Endothelial cell of umbilical vein (primary cell): ENCODE measurements at regions not wholly inside any gene's neighbourhood (a gene's known extent, or its start where the extent isn't known, plus 50 kb on each side); places are given as distances from the start of the nearest gene placed in this dataset.

Experiments
- BruUV-seq: library from RNA; stranded (reverse); fragments of 400-500 nt; replicated peaks from 2 replicates; lab custom pipeline; 2021; lab: Mats Ljungman, UMichigan
- CTCF ChIA-PET: fragments of 300-600, 350-600 bp; sonication (Branson Sonifier 250); formaldehyde crosslinking; loops from one replicate; lab custom pipeline; 2021; ENCODE audit warnings: antibody characterized with exemption, inconsistent platforms; lab: Charles Lee
- POLR2A ChIA-PET: fragments of 300-600, 350-600 bp; sonication (Branson Sonifier 250); formaldehyde crosslinking; loops from one replicate; lab custom pipeline; 2021; ENCODE audit warnings: antibody characterized with exemption, inconsistent platforms; lab: Charles Lee
- DNase-seq: peaks from one replicate; pipeline ENCODE4 v3.0.0-alpha.2; 2011; ENCODE audit warnings: low read depth, low spot score
- FAIRE-seq: peaks from 2 replicates; lab custom pipeline; 2011; peaks lifted over from hg19 to GRCh38; lab: Jason Lieb, UNC
- H2AFZ ChIP-seq: 2 replicates; pipeline ENCODE4 v1.6.0; 2012; ENCODE audit warnings: low read depth, low read length, control low read depth, inconsistent platforms
- H3K27ac ChIP-seq: 2 replicates; pipeline ENCODE4 v1.5.1; 2011; ENCODE audit warnings: low read depth, mild to moderate bottlenecking, control low read depth, low read length, moderate library complexity; ENCODE audit not compliant: insufficient read depth
- H3K27me3 ChIP-seq, 2 experiments: 2 replicates each; pipeline versions ENCODE4 v1.6.0 to v1.6.1; 2011; ENCODE audit warnings: low read length in 2 of 2, mixed read lengths in 1 of 2; ENCODE audit not compliant: control insufficient read depth in 2 of 2, insufficient read depth in 2 of 2
- H3K36me3 ChIP-seq, 2 experiments: 2 replicates in 1 of 2; 3 replicates in 1 of 2; pipeline ENCODE4 v1.5.1; 2011; ENCODE audit warnings: low read length in 2 of 2, mild to moderate bottlenecking in 1 of 2, moderate library complexity in 1 of 2; ENCODE audit not compliant: control insufficient read depth in 2 of 2, insufficient read depth in 2 of 2; ENCODE audit errors: extremely low read depth in 1 of 2
- H3K4me1 ChIP-seq: 3 replicates; pipeline ENCODE4 v1.5.1; 2011; ENCODE audit warnings: mild to moderate bottlenecking, low read length; ENCODE audit not compliant: control insufficient read depth, insufficient read depth; ENCODE audit errors: extremely low read depth
- H3K4me2 ChIP-seq: 2 replicates; pipeline ENCODE4 v1.6.1; 2011; ENCODE audit warnings: low read length, control low read depth, mixed read lengths; ENCODE audit not compliant: insufficient read depth
- H3K4me3 ChIP-seq, 3 experiments: fragments of 200-600 bp in 1 of 3; sonication (generic), shearing (Covaris generic) in 1 of 3; replicated peaks in 1 of 3; 2 replicates each; pipeline ENCODE4 v1.5.1; 2011 to 2016; ENCODE audit warnings: control low read depth in 3 of 3, low read length in 3 of 3, mild to moderate bottlenecking in 2 of 3, inconsistent platforms in 1 of 3, low read depth in 1 of 3, moderate library complexity in 1 of 3; ENCODE audit not compliant: insufficient read depth in 1 of 3
- H3K79me2 ChIP-seq: 2 replicates; pipeline ENCODE4 v1.6.0; 2012; ENCODE audit warnings: low read length, inconsistent platforms; ENCODE audit not compliant: control insufficient read depth, insufficient read depth
- H3K9ac ChIP-seq: replicated peaks from 2 replicates; pipeline ENCODE3; 2011; ENCODE audit warnings: low read length, control low read depth; ENCODE audit not compliant: insufficient read depth; ENCODE audit errors: extremely low read depth
- H3K9me1 ChIP-seq: replicated peaks from 3 replicates; pipeline ENCODE4 v1.6.0; 2011; ENCODE audit warnings: mild to moderate bottlenecking, low read length; ENCODE audit not compliant: control insufficient read depth, insufficient read depth; ENCODE audit errors: extremely low read depth
- H3K9me3 ChIP-seq: replicated peaks from 2 replicates; pipeline ENCODE4 v1.5.1; 2012; ENCODE audit warnings: low read length, inconsistent platforms; ENCODE audit not compliant: control insufficient read depth, insufficient read depth
- H4K20me1 ChIP-seq: replicated peaks from 2 replicates; pipeline ENCODE3; 2011; ENCODE audit warnings: mild to moderate bottlenecking, low read length; ENCODE audit not compliant: control insufficient read depth, insufficient read depth; ENCODE audit errors: extremely low read depth
- EZH2 ChIP-seq: IDR thresholded peaks from 2 replicates; pipeline ENCODE4 v1.6.1; 2012; ENCODE audit warnings: borderline replicate concordance, low read depth, mild to moderate bottlenecking, moderate library complexity, low read length, inconsistent platforms; ENCODE audit not compliant: severe bottlenecking
- FOS ChIP-seq: IDR thresholded peaks from 2 replicates; pipeline ENCODE4 v1.6.1; 2011; ENCODE audit warnings: mild to moderate bottlenecking, low read length, moderate library complexity, borderline replicate concordance; ENCODE audit not compliant: insufficient read depth
- GATA2 ChIP-seq: IDR thresholded peaks from 2 replicates; pipeline ENCODE4 v1.7.0; 2011; ENCODE audit warnings: low read depth, mild to moderate bottlenecking, moderate library complexity, mixed read lengths, low read length; ENCODE audit not compliant: insufficient read length, insufficient read depth
- JUN ChIP-seq: IDR thresholded peaks from 2 replicates; pipeline ENCODE4 v1.6.1; 2011; ENCODE audit warnings: borderline replicate concordance, low read depth; ENCODE audit not compliant: insufficient read length, insufficient read depth
- MYC ChIP-seq: IDR thresholded peaks from one replicate; pipeline ENCODE4 v1.6.1; 2011; ENCODE audit warnings: mild to moderate bottlenecking, low read depth, low read length
- POLR2A ChIP-seq: IDR thresholded peaks from 2 replicates; pipeline ENCODE4 v1.6.1; 2012; ENCODE audit warnings: low read depth, mild to moderate bottlenecking, control low read depth, low read length
- POLR2AphosphoS5 ChIP-seq: IDR thresholded peaks from 2 replicates; pipeline ENCODE4 v1.6.1; 2012; ENCODE audit warnings: low read depth, mild to moderate bottlenecking, control low read depth, low read length, moderate library complexity; ENCODE audit not compliant: insufficient read depth
- dilution Hi-C: fragments of 300-500 bp; cut with MboI; formaldehyde crosslinking; loops from one replicate; pipeline ENCODE4 v1.15.0; 2019; ENCODE audit warnings: low sequenced_read_pairs; ENCODE audit not compliant: extremely low pct_ligation_motif_present
- intact Hi-C: fragments of 100-400 bp; cut with micrococcal nuclease; formaldehyde crosslinking; loops from one replicate; pipeline ENCODE4 v1.10.0; 2022
- TF ChIP-seq, protein P1 (sequence below), 2 donors: IDR thresholded peaks; 1 replicate in 1 of 2; 2 replicates in 1 of 2; pipeline ENCODE4 v1.5.1; 2011; ENCODE audit warnings: low read length in 2 of 2, mild to moderate bottlenecking in 2 of 2, moderate library complexity in 2 of 2, control low read depth in 1 of 2, inconsistent platforms in 1 of 2, low read depth in 1 of 2; ENCODE audit not compliant: insufficient read depth in 1 of 2; ENCODE audit errors: extremely low read depth in 1 of 2
- TF ChIP-seq, protein P2 (sequence below): IDR thresholded peaks from 2 replicates; pipeline ENCODE4 v1.6.1; 2011; ENCODE audit not compliant: insufficient read depth, insufficient read length

DNA sequence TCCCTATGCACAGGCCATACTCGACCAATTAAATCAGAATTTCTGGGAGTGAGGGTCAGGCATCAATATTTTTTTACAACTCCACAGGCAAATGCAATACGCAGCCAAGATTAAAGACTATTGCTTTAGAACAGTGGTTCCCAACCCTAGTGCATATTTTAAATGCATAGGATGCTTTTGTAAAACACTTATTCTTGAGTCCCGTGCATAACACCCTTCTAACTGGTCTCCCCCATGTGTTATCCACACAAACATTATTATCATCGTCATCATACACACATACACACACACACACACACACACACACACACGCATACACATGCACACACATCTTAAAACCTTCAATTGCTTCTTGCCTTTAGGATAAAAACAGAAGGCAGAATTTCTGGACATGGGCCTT lies 145.0 kb upstream of the PELI1 start:
- H3K36me3 ChIP-seq: no peaks in the 10 kb centered on the region
- no peak overlapping the region for H3K4me2 ChIP-seq
- POLR2A ChIA-PET: no interaction called here
- no peak overlapping the region for H3K27ac ChIP-seq
- CTCF ChIA-PET: no interaction called here
- dilution Hi-C loops (no loop called here), intact Hi-C loops (no loop called here)
- H2AFZ ChIP-seq: no peak overlapping the region
- no peak for TF ChIP-seq MYC
- TF ChIP-seq, protein P1, sequence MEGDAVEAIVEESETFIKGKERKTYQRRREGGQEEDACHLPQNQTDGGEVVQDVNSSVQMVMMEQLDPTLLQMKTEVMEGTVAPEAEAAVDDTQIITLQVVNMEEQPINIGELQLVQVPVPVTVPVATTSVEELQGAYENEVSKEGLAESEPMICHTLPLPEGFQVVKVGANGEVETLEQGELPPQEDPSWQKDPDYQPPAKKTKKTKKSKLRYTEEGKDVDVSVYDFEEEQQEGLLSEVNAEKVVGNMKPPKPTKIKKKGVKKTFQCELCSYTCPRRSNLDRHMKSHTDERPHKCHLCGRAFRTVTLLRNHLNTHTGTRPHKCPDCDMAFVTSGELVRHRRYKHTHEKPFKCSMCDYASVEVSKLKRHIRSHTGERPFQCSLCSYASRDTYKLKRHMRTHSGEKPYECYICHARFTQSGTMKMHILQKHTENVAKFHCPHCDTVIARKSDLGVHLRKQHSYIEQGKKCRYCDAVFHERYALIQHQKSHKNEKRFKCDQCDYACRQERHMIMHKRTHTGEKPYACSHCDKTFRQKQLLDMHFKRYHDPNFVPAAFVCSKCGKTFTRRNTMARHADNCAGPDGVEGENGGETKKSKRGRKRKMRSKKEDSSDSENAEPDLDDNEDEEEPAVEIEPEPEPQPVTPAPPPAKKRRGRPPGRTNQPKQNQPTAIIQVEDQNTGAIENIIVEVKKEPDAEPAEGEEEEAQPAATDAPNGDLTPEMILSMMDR (IDR thresholded peaks at IDR 0.05; ENCODE audit: extremely low read depth in 1 of 2, insufficient read depth in 1 of 2, low read depth in 1 of 2, low read length in 2 of 2): no peak
- TF ChIP-seq FOS: no peak
- no peak for TF ChIP-seq POLR2A
- TF ChIP-seq JUN: no peak
- TF ChIP-seq, protein P2, sequence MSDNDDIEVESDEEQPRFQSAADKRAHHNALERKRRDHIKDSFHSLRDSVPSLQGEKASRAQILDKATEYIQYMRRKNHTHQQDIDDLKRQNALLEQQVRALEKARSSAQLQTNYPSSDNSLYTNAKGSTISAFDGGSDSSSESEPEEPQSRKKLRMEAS: no peak
- no peak for TF ChIP-seq GATA2
- TF ChIP-seq POLR2AphosphoS5: no peak
- TF ChIP-seq EZH2: no peak
- H3K9me1 ChIP-seq: no peaks in the 10 kb centered on the region
- H3K27me3 ChIP-seq: no peaks in the 10 kb centered on the region
- DNase-seq (no peak), FAIRE-seq (no peak)
- H3K9ac ChIP-seq: no peak overlapping the region
- peaks cover 4% of the 10 kb centered on the region for H3K4me1 ChIP-seq
- no peaks in the 10 kb centered on the region for H3K79me2 ChIP-seq
- H3K9me3 ChIP-seq: no peaks in the 10 kb centered on the region
- no peaks in the 10 kb centered on the region for H4K20me1 ChIP-seq
- no TSS peak for BruUV-seq
- H3K4me3 ChIP-seq: no peak overlapping the region
